22Rv1 (cell line): ENCODE measurements at regions not wholly inside any gene's neighbourhood (a gene's known extent, or its start where the extent isn't known, plus 50 kb on each side); places are given as distances from the start of the nearest gene placed in this dataset.

ENCODE experiments used
- H3K27ac ChIP-seq: fragments of 450-650 bp; 2 replicates; pipeline ENCODE4 v1.5.1; 2017
- ZFX ChIP-seq: fragments of 450-650 bp; IDR thresholded peaks from 2 replicates; pipeline ENCODE4 v1.6.1; 2017; ENCODE audit warnings: antibody characterized with exemption, borderline replicate concordance
- TF ChIP-seq, protein P1 (sequence below): fragments of 450-650 bp; IDR thresholded peaks from 2 replicates; pipeline ENCODE4 v1.5.1; 2017; ENCODE audit warnings: mild to moderate bottlenecking

DNA sequence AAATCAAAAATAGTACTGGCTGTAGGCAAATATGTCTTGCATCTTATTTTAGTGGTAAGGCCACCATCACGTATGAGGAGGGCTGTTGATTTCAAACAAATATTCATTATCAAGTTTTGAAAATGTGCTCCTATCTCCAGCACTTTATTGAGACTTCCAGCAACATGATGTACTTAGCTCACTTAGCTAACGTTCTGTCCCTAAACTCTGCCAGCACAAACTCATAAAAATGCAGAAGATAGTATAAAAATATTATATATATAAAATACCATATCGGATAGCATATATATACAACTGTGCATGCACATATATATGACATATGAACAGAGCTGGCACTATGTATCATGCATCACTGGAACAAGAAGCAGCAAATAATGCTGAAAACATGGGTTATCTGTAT, 762.3 kb downstream of the C6orf118 start:
- TF ChIP-seq ZFX = no peak
- TF ChIP-seq, protein P1, sequence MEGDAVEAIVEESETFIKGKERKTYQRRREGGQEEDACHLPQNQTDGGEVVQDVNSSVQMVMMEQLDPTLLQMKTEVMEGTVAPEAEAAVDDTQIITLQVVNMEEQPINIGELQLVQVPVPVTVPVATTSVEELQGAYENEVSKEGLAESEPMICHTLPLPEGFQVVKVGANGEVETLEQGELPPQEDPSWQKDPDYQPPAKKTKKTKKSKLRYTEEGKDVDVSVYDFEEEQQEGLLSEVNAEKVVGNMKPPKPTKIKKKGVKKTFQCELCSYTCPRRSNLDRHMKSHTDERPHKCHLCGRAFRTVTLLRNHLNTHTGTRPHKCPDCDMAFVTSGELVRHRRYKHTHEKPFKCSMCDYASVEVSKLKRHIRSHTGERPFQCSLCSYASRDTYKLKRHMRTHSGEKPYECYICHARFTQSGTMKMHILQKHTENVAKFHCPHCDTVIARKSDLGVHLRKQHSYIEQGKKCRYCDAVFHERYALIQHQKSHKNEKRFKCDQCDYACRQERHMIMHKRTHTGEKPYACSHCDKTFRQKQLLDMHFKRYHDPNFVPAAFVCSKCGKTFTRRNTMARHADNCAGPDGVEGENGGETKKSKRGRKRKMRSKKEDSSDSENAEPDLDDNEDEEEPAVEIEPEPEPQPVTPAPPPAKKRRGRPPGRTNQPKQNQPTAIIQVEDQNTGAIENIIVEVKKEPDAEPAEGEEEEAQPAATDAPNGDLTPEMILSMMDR = no peak
- no peak overlapping the region for H3K27ac ChIP-seq

DNA sequence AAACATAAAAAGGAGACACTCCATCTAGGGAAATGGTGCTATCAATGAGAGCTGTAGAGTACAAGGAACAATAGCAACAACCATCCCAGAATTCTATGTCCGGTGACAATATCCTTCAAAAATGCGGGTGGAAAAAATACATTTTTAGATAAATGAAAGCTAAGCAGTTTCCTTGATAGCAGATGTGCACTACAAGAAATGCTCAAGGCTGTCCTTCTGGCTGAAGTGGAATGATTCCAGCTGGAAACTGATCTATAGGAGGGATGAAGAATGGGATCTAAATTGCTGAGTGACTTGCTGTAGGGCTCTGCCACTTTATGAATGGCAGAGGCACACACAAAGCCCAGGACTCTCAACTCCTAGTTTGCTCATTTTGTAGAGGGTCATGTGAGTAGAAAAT, 763.1 kb downstream of the C6orf118 start:
- TF ChIP-seq, protein P1 = no peak
- no peak for TF ChIP-seq ZFX
- no peak overlapping the region for H3K27ac ChIP-seq

DNA sequence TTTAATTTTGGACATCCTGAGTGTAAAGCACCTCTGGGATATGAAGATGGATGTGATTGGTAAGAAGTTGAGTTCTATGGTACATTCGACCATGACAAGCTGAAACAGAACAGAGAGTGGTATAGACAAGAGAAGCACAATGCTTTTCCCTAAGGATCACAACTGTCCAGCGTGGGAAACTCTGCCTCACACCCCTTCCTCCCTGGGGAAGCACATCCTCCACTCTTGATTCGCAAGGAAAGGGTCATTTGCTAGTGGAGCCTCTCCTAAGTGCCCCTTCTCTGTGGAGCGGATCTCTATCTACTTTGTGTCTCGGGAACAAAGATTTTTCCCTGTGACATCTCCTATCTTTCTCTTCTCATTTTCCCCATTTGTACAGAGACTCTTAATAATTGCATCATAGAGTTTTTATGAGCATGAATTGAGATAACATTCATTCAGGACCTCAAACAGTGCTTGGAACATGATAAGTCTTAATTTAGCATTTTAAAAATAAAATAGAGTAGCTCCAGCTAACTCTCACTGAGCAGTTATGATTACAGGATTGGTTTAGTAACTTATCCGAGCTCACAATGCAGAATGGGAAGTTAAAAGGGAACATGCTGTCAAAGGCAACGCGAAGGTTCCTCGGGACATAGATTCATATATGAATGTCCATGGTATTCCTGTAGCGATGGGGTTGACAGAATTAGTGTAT, 775.2 kb downstream of the C6orf118 start:
- H3K27ac ChIP-seq = no peak overlapping the region
- TF ChIP-seq ZFX = no peak
- TF ChIP-seq, protein P1 = no peak

DNA sequence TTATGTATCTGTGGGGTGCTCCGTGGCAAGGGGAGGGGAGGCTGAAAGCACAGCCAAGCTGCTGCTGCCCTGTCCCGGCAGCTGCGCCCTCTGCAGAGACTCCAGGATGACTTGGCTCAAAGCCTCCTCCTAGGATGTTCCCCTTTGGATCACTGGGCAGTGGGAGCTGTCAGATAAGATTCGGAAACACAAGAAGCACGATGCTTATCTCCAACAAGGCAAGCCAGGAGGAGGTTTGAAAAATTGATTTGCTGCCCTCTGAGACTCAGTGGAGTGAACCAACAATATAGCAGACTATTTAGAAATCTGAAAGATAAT, 776.4 kb downstream of the C6orf118 start:
- no peak overlapping the region for H3K27ac ChIP-seq
- TF ChIP-seq, protein P1 = no peak
- no peak for TF ChIP-seq ZFX

DNA sequence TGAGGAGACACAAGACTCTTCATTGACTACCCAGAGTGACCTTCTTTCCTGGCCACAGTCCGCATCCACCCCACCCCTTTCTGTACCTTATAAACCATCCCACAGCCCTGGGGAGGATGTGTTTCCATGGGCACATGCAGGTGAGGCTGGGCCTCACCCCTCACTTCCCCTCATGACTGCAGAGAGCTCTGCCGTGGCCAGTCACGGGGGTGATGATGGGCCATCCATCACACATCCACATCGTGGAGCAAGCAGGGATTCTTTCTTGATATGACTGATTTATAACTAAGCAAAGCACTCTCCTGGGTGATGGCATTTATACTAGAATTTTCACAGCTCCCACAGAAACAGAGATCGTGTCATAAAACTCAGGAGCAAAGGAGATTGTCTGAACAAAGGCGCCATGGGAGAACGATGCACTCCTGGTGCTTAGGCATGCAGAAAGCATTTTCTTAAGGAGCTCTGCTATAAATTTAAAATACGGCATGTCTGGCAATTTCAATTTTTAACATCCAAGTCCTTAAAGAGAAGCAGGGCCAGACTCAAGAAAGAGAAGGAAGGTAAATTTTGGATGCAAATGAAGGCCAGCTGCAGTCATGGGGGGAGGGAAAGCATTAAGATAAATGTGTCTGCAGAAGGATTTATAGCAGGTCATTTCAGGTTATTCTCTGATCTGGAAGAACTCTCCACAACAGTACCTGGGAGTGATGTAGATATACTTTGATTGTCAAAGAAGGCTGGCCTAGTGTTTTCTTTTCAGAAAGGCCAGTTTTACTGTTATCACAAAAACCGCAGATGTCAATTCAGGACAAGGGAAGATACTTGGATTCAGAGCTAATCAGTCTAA, 777.0 kb downstream of the C6orf118 start:
- TF ChIP-seq, protein P1 = no peak
- no peak for TF ChIP-seq ZFX
- H3K27ac ChIP-seq = no peak overlapping the region

DNA sequence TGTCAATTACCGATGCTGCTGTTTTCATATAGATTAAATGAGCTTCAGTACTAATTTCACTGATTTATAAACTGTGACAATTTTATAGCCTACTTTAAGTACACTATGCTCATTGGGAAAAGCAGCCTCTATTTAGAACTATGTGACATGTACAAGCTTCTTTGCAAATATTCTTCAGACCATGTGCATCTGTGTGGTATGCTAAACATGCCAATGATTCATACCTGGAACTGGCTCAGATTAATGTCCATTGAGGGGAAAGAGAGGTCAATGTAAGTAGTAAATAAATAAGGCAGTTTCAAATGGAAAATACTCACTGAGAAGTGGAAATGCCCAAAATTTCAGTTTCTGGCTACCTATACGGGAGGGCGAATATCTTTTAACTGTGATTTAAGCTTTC, 777.7 kb downstream of the C6orf118 start:
- no peak overlapping the region for H3K27ac ChIP-seq
- TF ChIP-seq, protein P1 = no peak
- TF ChIP-seq ZFX = no peak

DNA sequence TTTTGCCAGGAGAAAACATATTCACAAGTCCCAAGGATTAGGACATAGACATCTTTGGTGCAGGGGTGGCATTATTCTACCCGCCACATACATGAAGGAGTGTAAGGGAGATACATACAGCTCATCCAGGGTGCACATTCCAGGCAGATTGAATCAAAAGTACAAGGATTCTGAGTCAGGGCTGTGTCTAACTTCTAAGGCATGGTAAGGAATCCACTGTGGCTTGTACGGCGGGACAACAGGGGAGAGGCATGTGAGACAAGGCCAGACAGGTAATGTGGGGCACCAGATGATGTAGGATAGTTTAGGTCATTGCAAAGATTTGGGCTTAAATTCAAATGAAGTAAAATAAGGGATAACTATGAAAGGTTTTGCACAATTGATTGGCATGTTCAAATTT, 780.9 kb downstream of the C6orf118 start:
- TF ChIP-seq ZFX = no peak
- TF ChIP-seq, protein P1 = no peak
- no peak overlapping the region for H3K27ac ChIP-seq
